H4 (cell line): ENCODE measurements at regions not wholly inside any gene's neighbourhood (a gene's known extent, or its start where the extent isn't known, plus 50 kb on each side); places are given as distances from the start of the nearest gene placed in this dataset.
A peak's percentile ranks its signal among the peaks of the same experiment; 100 is the strongest.
"Not testable (repeated sequence)": the region's sequence is repeated elsewhere in the genome, so short reads cannot be mapped to it uniquely, and the experiment has no call there.

ENCODE experiments used
- DNase-seq: peaks from one replicate; pipeline ENCODE4 v3.0.0-alpha.2; 2015; ENCODE audit warnings: low spot score

DNA sequence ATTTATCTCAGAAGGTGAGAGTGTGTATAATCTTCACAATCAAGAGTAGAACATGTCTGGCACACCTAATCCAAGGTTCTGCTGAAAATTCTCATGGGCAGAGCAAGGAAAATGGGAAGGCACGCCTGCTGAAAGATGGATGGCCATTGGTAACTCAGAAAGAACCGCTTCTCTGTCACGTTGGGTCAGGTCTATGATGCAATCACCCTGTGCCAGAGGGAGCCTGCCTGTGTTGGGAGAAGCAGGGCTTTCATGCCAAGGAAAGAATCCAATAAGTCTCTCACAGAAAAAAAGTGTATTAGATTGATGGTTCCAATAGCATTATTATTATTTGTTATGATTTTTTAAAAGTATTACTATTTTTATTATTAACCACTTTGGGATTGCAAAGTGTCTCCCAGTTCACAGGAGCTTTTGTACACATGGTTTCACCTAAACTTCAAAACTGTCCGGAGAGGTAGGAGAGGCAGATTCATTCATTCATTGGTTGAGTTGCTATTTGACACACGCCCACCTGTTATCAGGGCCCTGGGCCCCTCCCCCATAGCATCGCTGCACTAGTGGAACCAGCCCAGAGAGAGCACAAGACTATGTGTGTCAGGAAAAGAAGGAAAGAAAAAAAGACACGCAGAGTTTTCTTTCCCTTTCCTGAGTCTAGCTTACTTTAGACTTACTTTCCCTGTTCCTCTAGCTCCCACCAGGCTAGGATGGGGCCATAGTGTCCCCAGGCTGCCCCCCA, 324.6 kb downstream of the BCL2L11 start:
- DNase-seq: not testable (repeated sequence)

- DNase-seq: not testable (repeated sequence)
Measured at GRCh38 chr2:111445941-111446340, 325.2 kb downstream of the BCL2L11 start.

DNA sequence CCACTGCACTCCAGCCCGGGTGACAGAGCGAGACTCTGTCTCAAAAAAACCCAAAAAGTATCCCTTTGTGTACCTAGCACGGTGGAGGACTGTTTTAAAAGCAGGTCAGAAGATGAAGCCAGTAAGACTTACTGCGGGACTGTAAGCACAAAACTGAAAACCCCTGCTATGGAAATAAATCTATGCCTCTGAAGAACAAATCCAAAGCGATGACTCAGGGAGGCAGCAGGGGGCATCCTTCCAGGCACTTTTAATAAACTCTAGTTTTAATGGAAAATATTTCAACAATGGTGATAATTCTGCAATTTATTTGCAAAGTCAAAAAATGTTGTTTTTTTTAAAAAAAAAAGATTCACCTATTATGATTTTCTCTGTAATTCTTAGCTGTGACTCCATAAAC, 326.8 kb downstream of the BCL2L11 start:
- not testable (repeated sequence) for DNase-seq

- DNase-seq: not testable (repeated sequence)
Measured at GRCh38 chr2:111448796-111449195, 328.1 kb downstream of the BCL2L11 start.

- DNase-seq: not testable (repeated sequence)
Measured at GRCh38 chr2:111450526-111450925, 329.8 kb downstream of the BCL2L11 start.

DNA sequence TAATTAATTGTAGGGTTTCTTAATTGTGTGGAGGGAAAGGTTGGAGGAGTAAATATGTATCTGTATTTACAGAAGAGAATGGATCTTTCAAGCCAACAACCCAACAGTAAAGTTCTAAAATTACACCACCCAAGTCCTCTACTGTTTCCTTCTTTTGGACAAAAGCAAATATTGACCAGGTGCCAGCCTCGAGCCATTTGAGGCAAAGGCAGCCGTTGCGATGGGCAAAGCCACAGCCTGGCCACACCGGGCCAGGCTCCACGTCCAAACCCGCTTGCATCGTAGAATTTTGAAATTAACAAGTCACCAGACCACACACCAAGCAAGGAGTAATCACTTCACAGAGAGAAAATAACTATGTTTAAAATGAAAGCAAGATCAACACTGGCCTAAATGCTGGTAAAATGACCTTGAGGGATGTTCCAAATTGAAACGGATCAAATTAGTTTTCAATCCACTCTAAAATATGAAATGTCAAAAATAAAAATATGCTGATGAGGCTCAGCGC, 331.0 kb downstream of the BCL2L11 start:
- DNase-seq: not testable (repeated sequence)

- DNase-seq: not testable (repeated sequence)
Measured at GRCh38 chr2:111452208-111452607, 331.5 kb downstream of the BCL2L11 start.

DNA sequence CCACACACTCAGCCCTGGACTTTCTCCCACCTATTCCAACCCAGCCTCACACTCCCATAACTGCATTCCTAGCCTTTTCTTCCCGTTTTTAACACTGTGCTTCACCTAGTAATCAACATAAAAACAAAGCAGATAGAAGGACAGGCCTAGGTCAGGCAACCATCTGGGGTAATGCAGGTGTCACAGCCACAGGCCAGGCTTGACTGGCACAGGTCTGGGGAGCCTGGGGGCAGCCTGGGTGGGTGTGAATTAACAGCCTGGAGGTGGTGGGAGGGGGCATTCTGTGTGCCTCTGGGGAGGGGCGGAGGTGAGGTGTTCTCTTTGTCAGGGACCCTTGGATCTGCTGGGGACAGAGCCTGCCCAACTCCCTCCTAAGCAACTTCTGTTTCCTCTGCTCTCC, 332.6 kb downstream of the BCL2L11 start:
- not testable (repeated sequence) for DNase-seq

GRCh38 chr2:111453816-111454215, 333.1 kb downstream of the BCL2L11 start:
- DNase-seq: not testable (repeated sequence)

GRCh38 chr2:111454404-111454803, 333.7 kb downstream of the BCL2L11 start:
- DNase-seq: peak; percentile 62

GRCh38 chr2:111455016-111456015, 334.6 kb downstream of the BCL2L11 start:
- DNase-seq: not testable (repeated sequence)

- DNase-seq: not testable (repeated sequence)
Measured at GRCh38 chr2:111457191-111457590, 336.5 kb downstream of the BCL2L11 start.

GRCh38 chr2:111460901-111461300, 340.2 kb downstream of the BCL2L11 start:
- not testable (repeated sequence) for DNase-seq

GRCh38 chr2:111461831-111462230, 341.1 kb downstream of the BCL2L11 start:
- not testable (repeated sequence) for DNase-seq

GRCh38 chr2:111462572-111462971, 341.9 kb downstream of the BCL2L11 start:
- not testable (repeated sequence) for DNase-seq

- not testable (repeated sequence) for DNase-seq
Measured at GRCh38 chr2:111463238-111463848, 342.6 kb downstream of the BCL2L11 start.

- DNase-seq: not testable (repeated sequence)
Measured at GRCh38 chr2:111463956-111464355, 343.2 kb downstream of the BCL2L11 start.

DNA sequence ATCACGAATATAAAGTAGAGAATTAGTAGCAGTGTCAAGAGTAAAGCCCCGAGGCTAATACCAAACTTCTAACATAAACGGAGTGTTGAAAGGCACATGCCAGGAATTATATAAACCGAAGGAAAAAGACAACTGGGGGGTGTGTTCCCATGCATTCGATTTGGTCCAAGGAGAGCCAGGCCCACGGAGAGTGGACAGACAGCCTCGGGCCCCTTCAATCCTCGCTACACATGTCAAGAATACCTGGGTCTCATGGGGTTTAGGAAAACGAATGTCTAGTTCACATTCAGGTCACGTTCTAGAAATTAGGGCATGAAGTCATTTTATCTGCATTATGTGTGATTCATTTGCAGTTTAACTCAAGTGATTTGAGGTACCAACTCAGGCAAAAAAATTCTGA, 343.7 kb downstream of the BCL2L11 start:
- DNase-seq: not testable (repeated sequence)

DNA sequence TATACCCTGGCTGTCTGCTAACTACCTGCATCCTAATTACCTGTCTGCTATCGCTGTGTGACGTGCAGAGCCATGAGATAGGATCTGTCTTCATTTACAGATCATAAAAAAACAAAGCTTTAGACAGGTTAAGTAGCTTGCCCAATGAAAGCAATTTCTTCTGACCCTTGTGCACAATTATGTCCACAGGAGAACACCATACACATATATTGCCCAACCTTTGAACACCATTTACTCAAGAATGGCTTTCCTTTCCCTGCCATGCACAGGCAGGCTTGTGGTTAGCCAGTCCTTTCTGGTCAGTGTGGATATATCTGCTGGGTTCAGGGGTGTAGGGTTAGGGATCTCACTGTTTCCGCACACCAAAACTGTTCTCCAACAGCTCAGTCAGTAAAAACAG, 344.8 kb downstream of the BCL2L11 start:
- DNase-seq: not testable (repeated sequence)

DNA sequence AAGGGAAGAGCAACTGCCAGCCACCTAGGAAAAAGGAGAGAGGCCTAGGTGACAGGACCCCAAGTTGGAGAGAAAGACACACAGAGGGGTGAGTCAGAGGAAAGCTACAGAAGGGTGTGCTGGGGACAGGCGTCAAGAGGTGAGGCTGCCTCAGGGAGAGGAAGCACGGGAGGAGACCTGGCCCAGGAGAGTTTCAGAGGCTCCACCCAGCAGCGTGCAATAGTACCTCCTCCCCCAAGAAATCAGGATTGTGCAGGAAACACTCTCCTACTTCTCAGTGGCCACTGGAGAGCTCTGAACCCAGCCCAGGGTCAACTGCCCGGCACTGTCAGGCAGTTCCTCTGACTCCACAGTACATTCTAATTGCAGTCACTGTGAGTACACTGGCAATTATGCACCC, 346.0 kb downstream of the BCL2L11 start:
- peak; percentile 1 for DNase-seq

- DNase-seq: not testable (repeated sequence)
Measured at GRCh38 chr2:111470924-111471323, 350.2 kb downstream of the BCL2L11 start.
